HG03196 (cell line): ENCODE measurements at regions not wholly inside any gene's neighbourhood (a gene's known extent, or its start where the extent isn't known, plus 50 kb on each side); places are given as distances from the start of the nearest gene placed in this dataset.

ENCODE experiments used
- ATAC-seq: cut with Tn5 transposase; IDR thresholded peaks from one replicate; pipeline ENCODE4 v1.9.1; 2021; ENCODE audit not compliant: unreplicated experiment

DNA sequence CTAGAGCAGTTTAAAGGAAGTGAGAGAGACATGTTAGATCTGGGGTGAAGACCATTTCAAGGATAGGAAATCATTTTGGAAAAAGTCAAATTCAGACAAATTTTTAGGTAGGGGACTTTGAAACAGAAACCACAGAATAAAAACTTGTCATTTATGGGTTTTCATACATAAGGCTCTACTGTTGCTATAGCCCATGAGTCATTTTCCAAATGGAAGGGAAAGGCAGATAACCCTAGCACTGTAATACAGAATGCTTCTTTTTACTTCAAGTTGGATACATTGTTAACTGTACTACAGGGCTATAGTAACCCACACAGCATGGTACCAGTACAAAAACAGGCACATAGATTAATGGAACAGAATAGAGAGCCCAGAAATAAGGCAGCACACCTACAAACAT is 455.4 kb downstream of the EBF1 start:
- no peak for ATAC-seq

DNA sequence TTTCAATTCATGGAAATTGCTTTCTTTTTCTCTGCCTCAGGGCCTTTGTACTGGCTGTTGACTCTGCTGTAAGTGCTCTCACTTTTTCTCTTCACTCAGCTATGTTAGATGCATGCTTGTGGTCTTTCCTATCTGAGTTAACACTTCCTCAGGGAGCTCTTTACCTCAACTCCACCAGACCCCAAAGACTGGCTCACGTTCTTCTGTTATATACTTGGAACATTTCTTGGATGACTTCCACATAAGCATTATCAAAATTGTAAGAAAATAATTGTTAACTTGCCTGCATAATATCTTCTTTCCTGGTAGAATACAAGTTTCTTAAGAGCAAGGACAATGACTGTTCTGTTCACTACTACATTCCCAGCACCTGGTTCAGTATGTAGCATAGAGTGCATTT is 455.9 kb downstream of the EBF1 start:
- no peak for ATAC-seq

DNA sequence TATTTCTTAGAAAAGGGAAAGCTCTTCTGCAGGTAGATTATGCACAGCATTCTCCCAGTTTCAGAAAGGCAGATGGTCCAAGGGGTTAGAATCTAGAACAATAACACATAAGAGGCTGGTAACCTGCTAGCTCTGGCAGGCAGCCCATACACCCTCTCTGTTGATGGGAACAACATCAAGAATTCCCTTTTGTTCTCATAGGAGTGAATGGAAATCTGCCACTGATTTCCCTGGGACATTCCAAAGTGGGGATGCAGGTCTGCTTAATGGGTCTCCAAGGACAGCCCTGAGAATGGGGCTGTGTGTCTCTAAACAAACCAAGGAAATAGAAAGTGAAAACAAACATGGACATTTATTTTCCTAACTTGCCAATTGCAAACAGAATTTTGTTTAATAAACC is 456.8 kb downstream of the EBF1 start:
- ATAC-seq: no peak

DNA sequence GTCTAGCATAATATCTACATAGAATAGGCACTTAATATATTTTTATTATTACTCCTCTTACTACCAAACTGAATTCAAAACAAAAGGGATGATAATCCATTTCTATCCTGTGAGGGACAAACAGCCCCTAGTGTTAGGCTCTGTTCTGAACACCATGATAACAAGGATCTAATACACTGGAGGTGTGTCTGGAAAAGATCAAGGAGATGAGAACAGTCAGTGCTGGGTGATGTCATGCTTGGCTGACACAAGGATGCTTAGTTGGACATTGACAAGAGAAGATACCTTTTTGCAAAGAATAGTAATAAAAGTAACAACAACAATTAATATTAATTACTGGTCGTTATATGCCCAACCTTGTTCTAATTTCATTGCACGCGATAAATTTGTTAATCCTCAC is 458.7 kb downstream of the EBF1 start:
- no peak for ATAC-seq

DNA sequence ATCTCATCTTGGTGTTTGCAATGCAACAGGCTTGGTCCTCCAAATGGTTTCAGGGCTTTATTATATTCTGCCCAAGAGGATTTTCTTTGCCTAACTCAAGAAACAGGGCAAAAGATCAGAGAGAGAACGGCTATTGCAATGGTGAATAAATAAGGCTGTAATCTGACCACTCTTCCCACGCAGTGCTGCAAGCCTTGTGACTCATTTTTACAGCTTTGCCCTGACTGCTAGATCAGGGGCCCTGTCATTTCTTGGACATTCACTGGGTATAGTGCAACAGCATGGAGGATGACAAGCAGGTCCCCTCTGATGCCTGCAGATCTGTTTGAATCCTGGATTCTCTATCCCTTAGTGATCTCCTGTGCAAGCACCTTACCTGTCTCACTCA is 459.1 kb downstream of the EBF1 start:
- no peak for ATAC-seq

DNA sequence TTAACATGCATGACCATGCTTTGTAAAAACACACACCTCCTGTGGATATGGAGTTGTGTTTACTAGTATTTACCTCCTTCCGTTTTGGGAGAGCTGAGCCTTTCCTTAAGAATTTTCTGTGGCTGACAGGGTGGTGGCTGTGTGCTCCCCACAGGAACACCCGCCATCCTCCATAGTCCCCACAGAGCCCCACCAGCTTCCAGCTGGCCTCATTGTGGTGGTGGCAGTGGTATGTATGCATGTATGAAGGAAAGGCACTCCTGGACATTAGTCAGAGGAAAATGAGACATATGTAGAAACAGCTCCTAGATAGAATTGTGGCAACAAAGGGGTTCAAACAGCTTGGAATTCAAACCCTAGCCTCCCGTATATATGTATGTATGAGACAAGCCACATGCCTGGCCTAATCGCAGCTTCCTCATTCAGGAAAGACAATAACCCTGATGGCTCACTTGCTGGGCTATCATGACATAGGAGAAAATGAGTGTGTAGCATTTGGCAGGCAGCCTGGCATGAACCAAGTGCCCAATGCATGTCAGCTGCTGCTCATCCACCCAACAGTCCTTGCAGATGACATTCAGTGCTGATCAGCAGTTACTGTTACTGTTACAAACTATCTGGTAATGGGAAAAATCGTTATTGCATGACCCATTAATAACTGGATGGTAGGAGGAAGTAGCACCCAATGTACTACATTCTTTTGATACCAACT is 459.7 kb downstream of the EBF1 start:
- no peak for ATAC-seq

DNA sequence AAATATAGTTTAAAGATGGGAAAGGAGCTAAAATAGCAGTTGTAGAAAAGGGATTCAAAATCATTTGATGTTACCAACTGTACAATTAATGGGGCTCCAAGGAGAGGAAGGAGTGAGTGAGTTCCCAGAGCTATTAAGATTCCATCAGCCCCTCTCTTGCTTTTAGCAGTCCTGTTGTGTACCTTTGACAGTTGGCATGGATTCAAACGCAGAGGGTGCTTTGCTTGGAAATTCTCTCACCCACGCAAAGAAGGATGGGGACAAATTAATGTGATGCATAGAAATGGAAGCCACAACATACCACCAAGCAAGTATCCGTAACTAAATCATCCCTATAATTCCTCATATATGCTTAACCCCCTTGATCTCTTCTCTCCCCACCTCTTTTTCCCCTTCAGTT is 461.3 kb downstream of the EBF1 start:
- no peak for ATAC-seq

DNA sequence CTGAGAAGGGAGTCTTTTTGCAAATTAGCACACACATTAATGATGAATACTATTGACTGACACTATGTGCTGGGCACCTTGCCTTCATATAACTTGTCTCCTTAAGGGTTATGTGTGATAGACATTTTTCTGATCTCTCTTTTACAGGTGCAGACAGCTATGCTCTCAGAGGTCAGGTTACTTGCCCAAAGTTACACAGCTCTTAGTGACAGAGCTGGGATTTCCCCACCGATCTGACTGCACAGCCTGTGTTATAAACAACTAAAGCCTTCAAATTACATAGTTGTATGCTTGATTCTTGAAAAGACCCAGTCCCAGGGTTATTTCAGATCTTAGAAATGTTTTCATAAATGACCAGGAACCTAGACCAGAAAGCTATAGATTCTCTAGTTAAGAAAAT is 462.7 kb downstream of the EBF1 start:
- no peak for ATAC-seq

DNA sequence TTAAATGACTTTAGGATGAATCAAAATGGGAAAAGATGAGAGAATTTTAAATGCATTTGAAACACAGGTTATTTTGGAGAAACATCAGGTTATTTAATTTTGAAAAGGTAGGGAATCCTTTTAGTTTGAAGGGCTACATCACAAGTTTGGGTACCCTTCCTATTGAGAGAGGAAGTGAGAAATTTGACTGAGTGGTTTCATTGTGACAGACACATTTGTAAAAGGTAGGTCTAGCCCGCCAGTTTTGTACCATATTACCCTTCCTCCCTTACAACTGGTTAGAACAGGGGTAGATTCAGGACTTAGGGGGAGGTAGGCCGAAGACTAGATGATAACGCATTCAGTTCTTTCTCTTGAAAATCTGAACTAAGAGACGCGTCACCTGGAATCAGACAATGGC is 464.2 kb downstream of the EBF1 start:
- no peak for ATAC-seq

DNA sequence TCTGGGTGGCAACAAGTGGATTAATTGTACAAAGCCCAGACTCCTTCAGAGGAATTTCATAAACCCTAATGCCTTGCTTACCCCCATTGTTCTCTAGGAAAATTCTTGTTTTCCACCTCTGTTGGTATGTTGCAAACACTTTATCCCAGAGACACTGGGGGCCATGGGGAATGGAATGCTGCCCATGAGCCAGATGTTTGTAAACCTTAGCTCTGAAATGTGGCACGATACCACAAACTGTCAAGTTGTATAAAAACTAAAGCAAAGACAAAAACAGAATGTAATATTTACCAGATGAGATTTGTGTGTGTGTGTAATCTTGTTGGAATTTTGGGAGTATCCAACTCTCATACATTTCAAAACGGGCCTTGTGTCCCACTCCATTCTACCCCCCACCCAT is 465.0 kb downstream of the EBF1 start:
- ATAC-seq: no peak

DNA sequence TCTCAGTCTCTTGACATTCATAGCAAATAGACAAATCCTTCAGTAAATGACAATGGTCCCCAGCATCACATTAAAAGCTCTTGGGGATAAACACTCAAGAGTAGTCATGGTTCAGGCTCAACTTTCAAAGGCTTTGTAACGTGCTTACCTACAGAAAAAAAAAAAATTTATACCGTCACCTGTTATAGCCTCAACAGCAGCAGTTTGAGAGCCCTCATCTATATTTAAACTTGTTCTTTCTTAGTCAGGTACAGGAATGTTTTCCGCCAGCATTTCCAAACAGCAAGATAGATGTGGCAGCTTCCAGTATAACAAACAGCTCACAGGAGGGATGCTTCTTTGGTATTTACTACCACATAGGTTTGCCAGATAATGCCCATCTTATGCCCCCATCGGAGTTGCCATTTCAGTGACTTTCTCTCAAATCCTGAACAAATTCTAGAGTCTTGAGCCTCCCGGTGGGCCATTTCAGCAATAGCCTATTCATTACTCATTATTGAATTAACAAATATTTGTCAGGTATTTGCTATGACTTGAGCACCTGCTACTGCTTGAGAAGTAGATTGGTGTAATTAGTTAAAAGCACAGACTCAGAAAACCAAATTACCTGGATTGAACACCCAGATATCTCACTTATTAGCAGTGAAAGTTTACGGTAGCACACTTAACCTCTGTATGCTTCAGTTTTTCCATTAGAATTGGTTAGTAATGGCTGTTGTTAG is 470.0 kb downstream of the EBF1 start:
- no peak for ATAC-seq

DNA sequence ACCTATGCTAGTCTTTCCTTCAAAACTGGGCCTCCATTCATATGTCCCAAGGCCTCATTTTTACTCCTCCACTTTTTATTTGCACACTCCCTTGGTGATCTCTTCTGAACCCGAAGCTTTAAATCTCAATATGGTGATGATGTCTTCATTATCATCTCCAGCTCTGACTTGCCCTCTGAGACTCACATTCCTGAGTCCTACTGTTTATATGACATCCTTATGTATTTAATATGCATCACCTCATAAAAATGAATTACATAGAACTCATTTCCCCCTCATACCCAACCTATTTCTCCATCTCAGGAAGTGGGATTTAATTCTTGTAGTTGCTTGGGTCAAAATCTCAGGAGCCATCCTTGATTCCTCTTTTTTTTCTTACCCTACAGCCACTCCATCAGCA is 473.0 kb downstream of the EBF1 start:
- no peak for ATAC-seq

DNA sequence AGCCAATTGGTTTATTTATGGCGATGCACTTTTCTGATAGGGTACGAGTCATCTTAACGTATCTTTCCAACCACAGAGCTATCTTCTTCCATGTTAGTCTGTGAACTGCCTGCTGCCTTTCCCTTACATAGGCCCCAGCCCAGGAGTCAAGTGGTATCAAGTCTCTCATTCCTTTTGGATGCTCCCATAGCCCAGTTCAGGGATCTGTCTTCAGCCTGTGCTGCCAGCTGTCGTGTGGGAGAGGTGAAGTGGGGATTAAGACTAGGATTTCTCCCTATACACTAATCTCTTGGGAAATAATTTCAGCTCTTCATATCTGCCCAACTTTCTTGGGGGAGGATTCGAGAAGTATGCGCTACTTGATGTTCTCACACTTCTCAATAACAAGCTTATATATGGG is 475.7 kb downstream of the EBF1 start:
- no peak for ATAC-seq

DNA sequence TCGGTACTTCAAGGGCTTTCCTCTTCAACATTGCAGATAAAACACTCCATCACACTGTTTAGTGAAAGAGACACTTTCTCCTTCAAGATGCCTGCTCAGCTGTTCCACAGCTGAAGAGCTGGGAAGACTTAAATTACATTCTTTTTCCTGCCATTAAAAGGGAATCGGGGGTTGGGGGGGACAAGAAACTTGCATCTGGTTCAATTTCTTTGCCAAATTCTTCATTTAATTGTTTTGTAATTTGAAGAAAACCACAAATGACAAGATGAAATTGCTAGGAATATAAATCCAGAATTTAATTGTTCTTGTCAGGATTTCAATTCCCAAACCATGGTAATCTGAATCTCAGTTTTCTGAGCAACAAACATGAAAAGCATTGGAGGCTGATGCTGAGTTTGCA is 478.3 kb downstream of the EBF1 start:
- ATAC-seq: no peak

DNA sequence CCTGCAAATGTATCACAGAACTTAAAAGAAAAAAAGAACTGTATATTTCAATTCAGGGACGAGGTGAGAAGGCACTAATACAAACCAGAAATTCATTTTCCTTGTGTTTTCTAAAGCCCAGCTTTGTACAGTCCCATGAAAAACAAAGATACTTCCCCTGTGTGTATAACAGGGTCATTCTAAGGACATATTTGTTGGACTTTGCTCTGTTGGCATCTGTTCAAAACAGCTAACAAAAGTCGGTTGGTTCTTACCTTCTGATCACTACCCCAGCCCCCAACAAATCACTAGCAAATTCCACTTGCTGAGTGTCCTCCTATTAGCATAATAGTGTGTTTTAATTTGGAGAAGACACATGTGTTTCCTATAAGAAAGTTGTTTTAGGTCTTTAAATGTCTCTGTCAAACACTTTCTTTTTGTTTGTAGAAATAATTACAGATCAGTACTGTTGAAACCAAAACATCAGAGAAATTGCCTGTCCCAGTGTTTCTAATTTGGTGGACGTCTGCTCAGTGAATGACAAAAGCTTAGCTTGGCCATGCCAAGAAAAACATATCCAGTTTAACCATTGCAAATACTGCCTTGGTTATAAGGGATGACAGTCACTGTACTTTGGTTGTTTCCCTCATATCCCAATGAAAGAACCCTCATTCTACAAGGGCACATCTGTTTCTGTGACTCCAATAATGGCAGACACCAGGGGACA is 480.5 kb downstream of the EBF1 start:
- no peak for ATAC-seq

DNA sequence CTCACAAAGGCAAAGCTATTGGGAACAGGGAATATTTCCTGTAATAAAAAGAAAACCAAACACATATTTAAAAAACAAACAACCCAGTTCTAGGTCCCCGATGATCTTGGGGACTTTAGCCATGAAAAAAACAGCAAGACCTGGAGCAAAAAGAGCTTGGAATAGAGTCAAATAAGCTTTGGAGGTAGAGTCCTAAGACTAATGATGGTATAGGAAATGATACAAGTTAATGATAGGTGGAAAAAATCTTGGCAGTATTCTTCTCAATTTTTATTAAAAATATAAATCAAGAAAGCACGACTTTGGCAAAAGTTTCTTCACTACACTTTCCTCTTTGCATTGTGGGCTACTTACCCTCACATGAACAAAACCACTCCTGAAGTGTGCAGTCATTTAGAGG is 481.5 kb downstream of the EBF1 start:
- no peak for ATAC-seq

DNA sequence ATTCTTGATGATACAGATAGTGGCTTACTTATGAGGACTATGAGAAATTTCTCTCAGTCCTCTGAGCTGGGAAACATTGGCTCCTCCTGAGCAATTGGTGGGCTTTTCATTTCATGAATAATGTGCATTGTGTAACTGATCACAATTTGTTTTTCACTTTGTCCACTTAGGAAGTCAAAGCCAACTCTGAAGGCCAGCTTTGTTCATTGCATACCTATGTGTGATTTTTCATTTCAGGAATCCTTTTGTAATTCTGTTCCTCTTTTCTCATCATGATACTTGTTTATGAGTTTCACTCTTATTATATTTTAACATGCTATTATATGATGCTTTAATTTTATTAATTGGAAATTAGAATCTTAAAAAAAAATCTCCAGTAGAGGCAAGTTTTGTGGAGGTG is 483.0 kb downstream of the EBF1 start:
- ATAC-seq: no peak

DNA sequence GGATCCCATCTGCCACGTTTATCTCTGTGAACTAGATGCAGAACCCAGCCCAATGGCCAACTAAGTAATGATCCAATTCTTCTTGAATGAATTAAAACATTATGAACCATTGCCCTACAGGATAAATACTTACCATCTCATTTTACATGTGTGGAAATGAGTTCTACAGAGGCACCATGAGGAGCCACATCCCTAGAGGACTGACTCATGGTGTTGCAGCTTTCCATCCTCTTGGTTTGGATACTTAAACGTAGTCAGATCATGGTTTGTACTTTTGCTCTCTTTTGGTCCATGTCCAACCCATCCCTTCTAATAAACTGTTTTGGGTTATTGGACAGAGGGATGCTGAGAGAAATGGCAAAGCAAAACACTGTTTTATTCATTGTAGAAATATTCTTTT is 484.8 kb downstream of the EBF1 start:
- no peak for ATAC-seq

DNA sequence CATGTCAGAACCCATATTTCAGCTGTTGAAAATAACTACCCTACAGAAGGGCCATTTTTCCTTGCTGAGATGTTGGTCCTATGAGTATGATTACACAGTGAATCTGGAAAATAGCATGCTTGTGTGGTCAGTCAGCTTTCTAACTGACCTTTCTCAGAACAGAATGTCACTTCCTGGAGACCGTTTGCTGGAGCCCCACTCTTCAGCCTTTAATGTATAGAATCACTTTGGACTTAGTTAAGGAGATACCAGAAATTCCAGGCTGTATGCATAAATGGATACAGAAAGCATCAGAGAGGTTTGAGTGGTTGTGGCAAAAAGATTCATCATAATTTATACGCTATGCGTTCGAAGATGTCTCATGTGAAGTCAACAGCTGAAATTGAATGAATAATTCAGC is 488.1 kb downstream of the EBF1 start:
- no peak for ATAC-seq

DNA sequence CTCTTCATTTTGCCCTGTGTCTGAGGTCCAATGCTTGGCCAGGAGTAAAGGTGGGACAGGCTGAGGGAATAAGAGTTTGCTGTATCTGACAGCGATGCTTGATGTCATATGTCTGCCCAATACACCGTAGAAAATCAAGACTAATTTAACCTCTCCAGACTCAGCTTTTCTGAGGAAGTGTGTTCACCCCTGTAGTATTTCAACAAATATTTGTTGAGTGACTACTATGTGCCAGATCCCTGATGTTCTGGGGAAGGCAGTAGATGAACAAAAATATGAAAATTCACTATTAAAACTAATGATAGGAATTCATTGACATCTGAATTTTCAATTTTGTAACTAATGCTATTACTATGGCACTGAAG is 489.7 kb downstream of the EBF1 start:
- ATAC-seq: no peak

DNA sequence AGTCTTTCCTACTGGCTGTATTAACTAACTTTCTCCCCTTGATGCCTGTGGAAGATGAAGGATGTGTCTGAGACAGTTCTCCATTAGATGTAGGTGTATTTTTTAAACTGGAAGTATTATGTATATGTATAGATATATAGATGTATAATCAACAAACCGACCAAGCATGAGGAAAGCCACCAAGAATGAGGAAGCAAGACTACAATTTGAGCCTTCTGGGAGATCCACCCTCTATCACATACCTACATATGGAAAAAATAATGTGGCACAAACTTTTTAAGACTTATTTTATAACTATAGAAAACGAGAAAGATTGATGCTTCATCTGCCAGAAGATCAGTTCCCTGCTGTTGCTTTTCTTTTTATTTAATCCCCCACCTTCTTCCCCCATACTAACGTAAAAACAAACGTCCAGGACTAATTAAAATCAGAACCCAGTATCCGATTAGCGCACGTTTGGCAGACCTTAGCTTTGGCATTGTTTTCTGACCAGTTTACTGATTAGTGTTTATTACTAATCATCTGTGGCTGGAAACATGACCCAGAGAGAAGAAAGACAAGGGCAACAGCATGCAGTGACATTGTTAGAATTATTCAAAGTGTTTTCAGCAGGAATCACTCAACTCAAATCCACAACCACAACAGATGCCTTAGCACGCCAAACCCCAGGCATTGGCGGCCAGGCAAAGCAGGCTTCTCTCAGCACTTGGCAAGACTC is 490.2 kb downstream of the EBF1 start:
- ATAC-seq: no peak

DNA sequence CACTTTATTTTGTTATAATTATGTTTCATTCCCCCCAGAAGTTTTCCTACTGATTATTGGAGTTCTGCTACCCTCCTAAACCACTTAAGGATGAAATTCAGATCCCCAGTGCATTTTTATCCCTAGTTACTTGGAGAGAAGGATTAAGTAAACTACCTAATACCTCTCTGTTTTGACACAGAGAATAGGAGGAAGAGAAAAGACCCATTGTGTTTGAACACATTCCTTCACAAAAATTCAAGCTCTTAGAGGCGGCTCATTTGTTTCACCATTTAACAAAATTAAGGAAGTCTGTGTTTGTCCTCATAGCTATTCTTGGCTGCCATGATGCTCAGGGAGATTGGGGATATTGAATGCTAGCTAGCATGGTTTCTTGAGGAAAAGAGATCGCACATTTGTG is 492.6 kb downstream of the EBF1 start:
- no peak for ATAC-seq
